Activated T-cell treated with anti-CD3 and anti-CD28 coated beads, Interleukin-2, amount 50 U/mL, for 72 hours (primary cell): ENCODE measurements at regions not wholly inside any gene's neighbourhood (a gene's known extent, or its start where the extent isn't known, plus 50 kb on each side); places are given as distances from the start of the nearest gene placed in this dataset.

Experiments
- ATAC-seq, 2 donors: fragments of 150-1000 bp; cut with Tn5 transposase; replicated peaks in 1 of 2; 2 replicates each; pipeline ENCODE4 v1.10.0; 2021; ENCODE audit warnings: moderate library complexity in 2 of 2, mild to moderate bottlenecking in 1 of 2
- DNase-seq, 2 donors: peaks; one replicate each; pipeline ENCODE4 v3.0.0; 2021 to 2022; ENCODE audit warnings: mixed read lengths in 1 of 2
- H3K27ac Mint-ChIP-seq: one replicate; pipeline ENCODE4 v1.8.0; 2022; ENCODE audit warnings: mild to moderate bottlenecking, moderate library complexity, mixed read lengths
- H3K27me3 Mint-ChIP-seq: one replicate; pipeline ENCODE4 v1.8.0; 2022; ENCODE audit warnings: low read depth, mixed read lengths
- H3K36me3 Mint-ChIP-seq, 2 donors: one replicate each; pipeline ENCODE4 v1.8.0; 2022; ENCODE audit warnings: mixed read lengths in 2 of 2, mild to moderate bottlenecking in 1 of 2; ENCODE audit not compliant: insufficient read depth in 2 of 2
- H3K4me1 Mint-ChIP-seq: one replicate; pipeline ENCODE4 v1.8.0; 2022; ENCODE audit warnings: low read depth, mixed read lengths
- H3K4me3 Mint-ChIP-seq, 2 donors: one replicate each; pipeline ENCODE4 v1.8.0; 2022; ENCODE audit warnings: mild to moderate bottlenecking in 2 of 2, mixed read lengths in 2 of 2, moderate library complexity in 2 of 2
- H3K9me3 Mint-ChIP-seq, 2 donors: one replicate each; pipeline ENCODE4 v1.8.0; 2022; ENCODE audit warnings: mixed read lengths in 2 of 2

DNA sequence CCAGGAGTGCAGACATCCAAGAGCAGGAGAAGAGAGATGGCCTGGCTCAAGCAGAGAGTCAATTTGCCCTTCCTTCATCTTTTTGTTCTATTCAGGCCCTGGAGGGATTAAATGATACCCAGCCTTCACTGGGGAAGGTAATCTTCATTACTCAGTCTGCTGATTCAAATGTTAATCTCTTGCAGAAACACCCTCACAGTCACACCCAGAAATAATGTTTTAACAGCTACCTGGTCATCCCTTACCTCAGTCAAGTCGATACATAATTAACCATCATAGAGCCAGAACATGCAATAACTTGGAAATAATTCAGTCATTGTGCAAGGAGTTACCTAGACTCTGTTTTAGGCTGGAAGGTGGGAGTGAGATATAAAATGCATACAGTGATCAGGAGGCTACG is 163.7 kb upstream of the TNP1 start:
- Mint-ChIP-seq H3K9me3 (peaks cover 2 to 3% of the 10 kb centered on the region in 2 donors), H3K4me3 (no peak overlapping the region), H3K4me1 (no peaks in the 10 kb centered on the region), H3K27me3 (peaks cover 8% of the 10 kb centered on the region), H3K36me3 (peaks cover 1 to 2% of the 10 kb centered on the region in 2 donors), H3K27ac (no peak overlapping the region)
- ATAC-seq (no peak), DNase-seq (no peak)

DNA sequence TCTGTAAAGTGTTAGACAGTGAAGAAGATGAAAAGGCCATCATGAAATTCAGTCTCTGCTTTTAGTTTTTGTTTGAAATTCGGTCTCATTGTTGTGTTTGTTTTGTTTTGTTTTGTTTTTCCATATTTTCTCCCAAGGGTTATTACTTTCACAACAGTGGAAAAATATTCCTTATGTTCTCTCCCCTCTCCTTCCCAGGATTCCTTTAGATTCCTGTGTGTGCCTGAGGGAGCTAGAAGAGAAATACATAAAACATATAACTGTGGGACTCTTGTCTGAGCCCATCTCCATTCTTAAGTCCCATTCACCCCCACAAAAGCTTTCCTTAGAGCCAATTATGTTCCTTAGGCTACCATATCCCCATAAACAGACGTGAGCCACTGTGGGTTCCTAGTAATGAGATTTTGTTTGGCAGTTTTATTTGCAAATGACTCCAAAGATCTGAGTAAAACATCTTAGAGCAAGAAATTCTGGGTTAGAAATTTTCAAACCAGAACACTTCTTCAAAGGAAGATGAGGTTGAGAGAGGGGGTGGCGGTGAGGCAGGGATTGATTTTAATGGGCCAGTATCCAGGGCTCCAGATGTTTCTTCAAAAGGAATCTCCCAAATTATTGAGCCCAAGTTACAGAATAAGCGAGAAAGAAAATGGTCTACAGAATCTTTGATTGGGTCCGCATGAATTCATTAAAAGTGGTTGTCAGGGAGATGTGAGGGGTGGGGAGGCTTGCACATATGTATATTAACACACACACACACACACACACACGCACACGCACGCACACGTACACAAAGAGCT is 157.8 kb upstream of the TNP1 start:
- no peak for DNase-seq
- H3K9me3 Mint-ChIP-seq, result peaks cover 2 to 3% of the 10 kb centered on the region in 2 donors
- H3K27ac Mint-ChIP-seq, result no peak overlapping the region
- peaks cover 12% of the 10 kb centered on the region for H3K4me1 Mint-ChIP-seq
- H3K27me3 Mint-ChIP-seq, result peaks cover 41% of the 10 kb centered on the region
- H3K36me3 Mint-ChIP-seq, result peaks cover 2% of the 10 kb centered on the region in 2 donors
- no peak overlapping the region for H3K4me3 Mint-ChIP-seq
- no peak for ATAC-seq

DNA sequence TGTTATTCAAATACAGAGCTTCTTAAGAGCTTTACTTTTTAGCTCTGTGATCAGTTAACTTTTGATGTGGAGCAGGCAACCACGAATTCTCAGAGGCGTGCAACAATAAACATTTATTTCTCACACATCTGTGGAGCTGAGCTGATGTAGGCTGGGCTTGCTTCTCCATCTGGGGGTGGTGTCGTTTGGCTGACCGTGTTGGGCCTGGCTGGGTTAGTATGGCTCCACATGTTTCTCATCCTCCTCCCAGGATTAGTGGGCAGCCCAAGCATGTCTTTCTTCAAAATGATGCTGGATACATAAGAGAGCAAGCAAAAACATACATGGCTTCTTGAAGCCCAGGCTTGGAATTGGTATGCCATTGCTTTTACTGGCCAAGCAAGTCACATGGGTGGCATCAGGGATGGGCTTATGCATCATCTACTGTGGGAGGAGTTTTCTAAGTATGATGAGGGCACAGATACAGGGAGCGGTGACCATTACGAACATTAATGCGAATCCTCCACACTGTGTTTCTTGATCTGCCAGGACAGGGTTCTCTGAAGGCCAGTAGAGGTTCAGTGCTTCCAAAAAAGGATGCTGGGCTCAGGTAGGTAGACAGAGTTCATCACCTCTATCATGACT is 157.0 kb upstream of the TNP1 start:
- H3K27me3 Mint-ChIP-seq, result peaks cover 42% of the 10 kb centered on the region
- H3K9me3 Mint-ChIP-seq, result peaks cover 2 to 3% of the 10 kb centered on the region in 2 donors
- ATAC-seq, result no peak

DNA sequence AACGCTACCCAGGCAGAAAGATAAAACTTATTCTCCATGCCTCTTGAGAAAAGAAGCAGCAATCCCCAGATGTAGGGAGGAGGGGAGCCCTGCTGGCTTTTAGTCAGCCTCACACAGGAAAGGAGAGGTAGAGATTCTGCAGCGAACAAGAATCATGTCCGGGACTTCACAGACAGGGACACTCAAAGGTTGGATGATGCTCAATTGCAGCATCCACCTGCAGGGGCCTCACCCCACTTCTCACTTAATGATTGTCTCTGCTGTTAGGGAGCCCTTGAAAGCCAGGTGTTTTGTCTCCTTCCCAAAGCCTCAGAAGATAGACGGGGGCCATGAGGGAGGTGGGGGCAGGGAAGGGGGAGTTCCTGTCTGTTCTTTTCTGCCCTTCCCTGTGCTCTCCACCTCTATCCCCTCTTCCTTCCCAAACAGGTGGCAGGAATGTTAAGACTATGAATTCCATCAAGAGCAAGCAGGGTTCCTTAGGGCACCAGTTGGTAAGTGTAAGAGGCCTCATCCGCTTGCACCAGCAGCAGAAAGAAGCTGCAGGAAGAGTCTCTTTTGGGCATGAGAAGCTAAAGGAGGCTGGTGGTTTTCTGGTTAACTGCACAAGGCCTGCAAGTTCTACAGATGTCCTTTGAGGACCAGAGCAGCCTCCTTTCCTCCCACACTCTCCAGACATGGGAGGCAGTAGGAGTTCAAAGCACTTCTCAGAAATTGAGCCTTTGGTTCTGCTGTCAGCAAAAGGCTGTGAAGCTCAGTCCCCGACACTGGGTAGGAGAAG is 154.7 kb upstream of the TNP1 start:
- peaks cover 47% of the 10 kb centered on the region for H3K27me3 Mint-ChIP-seq
- peaks cover 2% of the 10 kb centered on the region in 2 donors for H3K36me3 Mint-ChIP-seq
- H3K4me1 Mint-ChIP-seq, result peaks cover 12% of the 10 kb centered on the region

More for the DNA sequence above, 157.0 kb upstream of the TNP1 start:
- no peak for DNase-seq
- Mint-ChIP-seq H3K4me1 (peaks cover 12% of the 10 kb centered on the region), H3K4me3 (no peak overlapping the region), H3K36me3 (peaks cover 2% of the 10 kb centered on the region in 2 donors), H3K27ac (no peak overlapping the region)

GRCh38 chr2:217013926-217014325 is 154.1 kb upstream of the TNP1 start:
- Mint-ChIP-seq H3K4me3 (no peak overlapping the region), H3K9me3 (peaks cover 0 to 3% of the 10 kb centered on the region in 2 donors), H3K27me3 (peaks cover 46% of the 10 kb centered on the region), H3K27ac (no peak overlapping the region), H3K4me1 (peaks cover 12% of the 10 kb centered on the region), H3K36me3 (peaks cover 0 to 2% of the 10 kb centered on the region in 2 donors)
- no peak for DNase-seq
- ATAC-seq, result no peak

More for the DNA sequence above, 154.7 kb upstream of the TNP1 start:
- no peak for DNase-seq
- no peak overlapping the region for H3K27ac Mint-ChIP-seq
- H3K9me3 Mint-ChIP-seq, result peaks cover 2 to 3% of the 10 kb centered on the region in 2 donors
- no peak for ATAC-seq
- no peak overlapping the region for H3K4me3 Mint-ChIP-seq

DNA sequence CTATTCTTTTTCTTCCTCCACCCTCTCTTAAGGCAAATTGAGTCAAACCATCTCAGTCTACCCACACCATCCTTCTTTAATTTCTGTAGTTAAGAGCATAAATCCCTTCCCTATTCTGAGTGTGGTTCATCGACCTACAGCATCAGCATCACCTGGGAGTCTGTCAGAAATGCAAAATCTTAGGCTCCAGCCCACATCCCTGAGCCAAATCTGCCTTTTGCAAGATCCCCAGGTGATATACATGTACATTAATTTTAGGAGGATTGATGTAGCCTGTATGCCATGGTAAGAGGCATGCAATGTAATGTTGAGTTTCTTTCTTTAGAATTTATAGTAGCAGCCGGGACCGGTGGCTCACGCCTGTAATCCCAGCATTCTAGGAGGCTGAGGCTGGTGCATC is 151.7 kb upstream of the TNP1 start:
- Mint-ChIP-seq H3K4me1 (peaks cover 12% of the 10 kb centered on the region), H3K36me3 (no peaks in the 10 kb centered on the region), H3K9me3 (no peaks in the 10 kb centered on the region), H3K27me3 (peaks cover 31% of the 10 kb centered on the region), H3K27ac (no peak overlapping the region), H3K4me3 (no peak overlapping the region)
- ATAC-seq, result no peak
- no peak for DNase-seq

DNA sequence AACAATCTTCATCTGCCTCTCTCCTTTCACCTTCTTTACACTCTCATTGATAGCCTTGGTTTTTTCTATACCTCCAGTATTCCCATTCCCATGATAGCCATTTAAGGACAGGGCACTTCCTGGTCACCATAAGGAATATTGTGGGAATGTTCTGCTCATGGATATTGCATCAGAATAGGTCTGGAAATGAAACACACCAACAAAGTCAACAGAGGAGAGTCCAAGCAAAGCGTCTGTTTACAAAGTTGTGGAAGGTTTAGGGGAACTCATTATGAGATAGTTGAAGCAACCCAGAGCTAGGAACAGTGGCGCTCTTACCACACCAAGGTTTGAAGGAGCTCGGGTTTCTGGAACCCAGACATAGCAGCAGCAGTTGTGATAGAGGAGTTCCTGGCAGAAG is 150.3 kb upstream of the TNP1 start:
- no peak for ATAC-seq

GRCh38 chr2:217008794-217009193 is 148.9 kb upstream of the TNP1 start:
- peaks cover 15% of the 10 kb centered on the region for H3K27me3 Mint-ChIP-seq
- ATAC-seq (no peak), DNase-seq (no peak)
- no peak overlapping the region for H3K4me3 Mint-ChIP-seq
- no peak overlapping the region for H3K27ac Mint-ChIP-seq
- no peaks in the 10 kb centered on the region for H3K36me3 Mint-ChIP-seq
- no peaks in the 10 kb centered on the region for H3K4me1 Mint-ChIP-seq
- H3K9me3 Mint-ChIP-seq, result no peaks in the 10 kb centered on the region

More for the DNA sequence above, 150.3 kb upstream of the TNP1 start:
- Mint-ChIP-seq H3K36me3 (no peaks in the 10 kb centered on the region), H3K27me3 (peaks cover 29% of the 10 kb centered on the region), H3K4me3 (no peak overlapping the region), H3K27ac (no peak overlapping the region), H3K4me1 (peaks cover 12% of the 10 kb centered on the region), H3K9me3 (no peaks in the 10 kb centered on the region)
- no peak for DNase-seq

- H3K9me3 Mint-ChIP-seq, result no peaks in the 10 kb centered on the region
- no peak overlapping the region for H3K4me3 Mint-ChIP-seq
- H3K36me3 Mint-ChIP-seq, result no peaks in the 10 kb centered on the region
- H3K27ac Mint-ChIP-seq, result no peak overlapping the region
- DNase-seq (no peak), ATAC-seq (no peak)
- peaks cover 6% of the 10 kb centered on the region for H3K27me3 Mint-ChIP-seq
- no peaks in the 10 kb centered on the region for H3K4me1 Mint-ChIP-seq
Measured at GRCh38 chr2:217006217-217006616, 146.4 kb upstream of the TNP1 start.

DNA sequence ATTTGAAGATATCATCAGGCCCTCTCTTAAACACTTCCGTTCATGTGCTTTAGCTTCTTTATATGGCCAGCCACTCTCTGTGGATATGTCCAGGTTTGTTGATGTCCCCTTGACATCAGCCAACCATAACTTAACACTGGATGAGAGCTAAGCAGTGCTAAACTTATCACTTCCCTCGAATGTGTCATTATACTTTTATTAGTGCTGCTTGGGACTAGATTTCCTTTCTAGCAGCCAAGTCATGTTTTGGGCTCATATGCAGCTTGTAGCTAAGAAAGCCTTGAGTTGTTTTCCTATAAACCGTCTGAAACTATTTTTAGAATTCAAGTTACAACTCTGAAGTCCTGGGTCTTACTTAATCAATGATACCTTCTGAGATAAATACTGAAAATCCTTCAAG is 144.8 kb upstream of the TNP1 start:
- H3K36me3 Mint-ChIP-seq, result no peaks in the 10 kb centered on the region
- no peak overlapping the region for H3K27ac Mint-ChIP-seq
- ATAC-seq, result no peak
- no peaks in the 10 kb centered on the region for H3K4me1 Mint-ChIP-seq
- H3K27me3 Mint-ChIP-seq, result peaks cover 2% of the 10 kb centered on the region
- no peaks in the 10 kb centered on the region for H3K9me3 Mint-ChIP-seq
- H3K4me3 Mint-ChIP-seq, result no peak overlapping the region
- DNase-seq, result no peak

DNA sequence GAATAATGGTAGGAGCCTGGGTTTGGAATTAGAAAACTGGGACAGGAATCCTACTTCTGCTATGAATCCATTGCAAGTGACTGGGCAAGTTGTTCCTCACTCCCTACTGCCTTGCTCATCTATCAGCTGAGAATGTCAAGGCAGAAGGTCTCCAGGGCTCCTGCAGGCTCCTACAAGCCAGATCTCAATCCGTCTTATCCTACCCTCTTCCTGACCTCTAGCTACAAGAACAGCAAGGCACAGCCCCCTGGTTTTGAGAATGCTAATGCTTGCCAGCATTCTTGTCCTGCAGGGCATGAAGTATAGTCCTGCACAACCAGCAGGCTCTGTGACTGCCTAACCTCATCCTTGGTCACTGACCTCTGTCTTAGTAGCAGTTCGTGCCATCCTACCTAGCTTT is 141.9 kb upstream of the TNP1 start:
- peaks cover 10% of the 10 kb centered on the region for H3K27me3 Mint-ChIP-seq
- peaks cover 0 to 3% of the 10 kb centered on the region in 2 donors for H3K9me3 Mint-ChIP-seq
- no peaks in the 10 kb centered on the region for H3K36me3 Mint-ChIP-seq
- no peak for ATAC-seq
- no peak overlapping the region for H3K27ac Mint-ChIP-seq
- no peaks in the 10 kb centered on the region for H3K4me1 Mint-ChIP-seq
- no peak overlapping the region for H3K4me3 Mint-ChIP-seq
- DNase-seq, result no peak

DNA sequence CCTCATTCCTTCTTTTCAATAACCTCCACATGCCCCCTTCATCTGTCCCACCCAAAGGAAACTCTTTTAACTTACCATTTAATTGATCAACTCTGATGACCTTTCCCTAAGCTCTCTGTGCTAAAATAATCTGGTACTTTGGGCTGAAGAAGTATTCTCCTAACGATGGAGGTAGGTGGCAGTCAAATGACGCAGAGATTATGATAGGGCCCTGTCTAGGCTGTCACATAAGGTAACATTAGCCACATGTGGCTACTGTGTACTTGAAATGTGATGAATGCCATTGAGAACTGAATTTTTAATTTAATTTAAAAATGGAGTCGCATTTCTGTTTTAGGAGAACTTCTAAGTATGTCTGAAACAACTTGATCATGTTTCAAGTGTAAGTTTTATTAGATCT is 140.5 kb upstream of the TNP1 start:
- Mint-ChIP-seq H3K36me3 (no peaks in the 10 kb centered on the region), H3K4me1 (no peaks in the 10 kb centered on the region), H3K9me3 (peaks cover 0 to 3% of the 10 kb centered on the region in 2 donors), H3K27me3 (peaks cover 10% of the 10 kb centered on the region), H3K4me3 (no peak overlapping the region), H3K27ac (no peak overlapping the region)
- ATAC-seq (no peak), DNase-seq (no peak)

DNA sequence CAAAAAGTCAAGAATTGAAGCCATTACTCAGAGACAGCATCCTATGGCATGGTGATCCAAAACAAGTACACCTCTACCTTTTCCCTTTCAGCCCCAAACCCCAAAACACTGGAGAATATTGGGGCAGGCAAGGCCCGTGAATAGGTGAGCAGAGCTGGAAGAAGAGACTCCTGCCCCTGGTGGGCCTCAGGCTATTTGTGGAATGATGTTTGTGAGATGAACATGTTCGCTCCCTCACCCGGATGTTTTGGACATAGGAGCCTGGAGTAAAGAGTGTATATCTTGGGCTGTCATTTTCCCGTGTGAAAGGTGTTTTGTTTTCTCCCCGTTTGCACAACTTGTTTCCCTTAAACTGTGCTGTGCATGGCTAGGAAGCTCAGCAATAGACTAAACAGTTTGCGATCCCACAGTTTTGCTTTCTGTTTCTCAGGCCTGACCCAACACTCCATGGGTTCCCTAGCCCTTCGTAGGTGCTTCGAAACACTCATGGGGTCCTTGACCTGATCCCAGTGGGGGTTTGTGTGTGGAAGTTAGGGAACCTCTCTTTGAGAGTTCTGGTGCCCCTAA is 136.5 kb upstream of the TNP1 start:
- no peak overlapping the region for H3K4me3 Mint-ChIP-seq
- H3K36me3 Mint-ChIP-seq, result no peaks in the 10 kb centered on the region
- H3K4me1 Mint-ChIP-seq, result no peaks in the 10 kb centered on the region
- H3K27me3 Mint-ChIP-seq, result peaks cover 10% of the 10 kb centered on the region
- ATAC-seq (no peak), DNase-seq (no peak)
- peaks cover 0 to 3% of the 10 kb centered on the region in 2 donors for H3K9me3 Mint-ChIP-seq
- H3K27ac Mint-ChIP-seq, result no peak overlapping the region
